ENCODE measurements at regions not wholly inside any gene's neighbourhood (a gene's known extent, or its start where the extent isn't known, plus 50 kb on each side); places are given as distances from the start of the nearest gene placed in this dataset.
A peak's percentile ranks its signal among the peaks of the same experiment; 100 is the strongest.

- TF ChIP-seq KDM5B (CRISPR knock-in tag; IDR thresholded peaks at IDR 0.05; ENCODE audit: borderline replicate concordance): no peak; the same call in 1 of the 2 replicates
- TF ChIP-seq MIXL1 (CRISPR knock-in tag; IDR thresholded peaks at IDR 0.05): 0 out of 2 replicates have a peak, but pooled peaks have one; percentile 48
- peak; percentile 70 for TF ChIP-seq RARA (CRISPR knock-in tag; IDR thresholded peaks at IDR 0.05)
- no peak for TF ChIP-seq SNAI1 (CRISPR knock-in tag; IDR thresholded peaks at IDR 0.05; ENCODE audit: borderline replicate concordance)
- peak; percentile 70 for TF ChIP-seq HNF4A (CRISPR knock-in tag; IDR thresholded peaks at IDR 0.05)
- TF ChIP-seq ATF7-NPFF (CRISPR knock-in tag; IDR thresholded peaks at IDR 0.05; ENCODE audit: low read depth): no peak
- TF ChIP-seq HOXA3 (CRISPR knock-in tag; IDR thresholded peaks at IDR 0.05): peak; percentile 68
- no peak for TF ChIP-seq SMARCE1 (IDR thresholded peaks at IDR 0.05; ENCODE audit: borderline replicate concordance)
- peak; percentile 91 for TF ChIP-seq HDAC2 (CRISPR knock-in tag; IDR thresholded peaks at IDR 0.05)
- TF ChIP-seq ZSCAN29 (CRISPR knock-in tag; conservative IDR thresholded peaks at IDR 0.05): no peak
- 0 out of 2 replicates have a peak, but pooled peaks have one; percentile 34 for TF ChIP-seq MAF1 (CRISPR knock-in tag; IDR thresholded peaks at IDR 0.05; ENCODE audit: borderline replicate concordance)
- no peak for TF ChIP-seq REL (CRISPR knock-in tag; conservative IDR thresholded peaks at IDR 0.05)
- TF ChIP-seq REST (IDR thresholded peaks at IDR 0.05; ENCODE audit: borderline replicate concordance in 1 of 2, low read depth in 1 of 2, low read length in 2 of 2): no peak
- TF ChIP-seq NR3C1 (CRISPR knock-in tag; IDR thresholded peaks at IDR 0.05): no peak
- TF ChIP-seq ZNF556 (CRISPR knock-in tag; IDR thresholded peaks at IDR 0.05; ENCODE audit: borderline replicate concordance): 0 out of 2 replicates have a peak, but pooled peaks have one; percentile 8
- no peak for TF ChIP-seq ZKSCAN5 (CRISPR knock-in tag; IDR thresholded peaks at IDR 0.05)
- no peak for TF ChIP-seq SP140L (CRISPR knock-in tag; IDR thresholded peaks at IDR 0.05; ENCODE audit: borderline replicate concordance)
- TF ChIP-seq CREM (IDR thresholded peaks at IDR 0.05): peak; percentile 35; the same call in 1 of the 2 replicates
- no peak for TF ChIP-seq CREM (CRISPR knock-in tag; IDR thresholded peaks at IDR 0.05)
- no peak for TF ChIP-seq ZBTB25 (CRISPR knock-in tag; IDR thresholded peaks at IDR 0.05)
- no peak for TF ChIP-seq ZNF44 (CRISPR knock-in tag; IDR thresholded peaks at IDR 0.05)
- TF ChIP-seq HNRNPLL (IDR thresholded peaks at IDR 0.05; ENCODE audit: low read depth, low read length, poor library complexity, severe bottlenecking): no peak
These were observed 64.8 kb downstream of the SYF2 start (continued) for GRCh38 chr1:25167269-25168192.

All from HepG2 (cell line).